ENCODE measurements at regions not wholly inside any gene's neighbourhood (a gene's known extent, or its start where the extent isn't known, plus 50 kb on each side); places are given as distances from the start of the nearest gene placed in this dataset.

DNA sequence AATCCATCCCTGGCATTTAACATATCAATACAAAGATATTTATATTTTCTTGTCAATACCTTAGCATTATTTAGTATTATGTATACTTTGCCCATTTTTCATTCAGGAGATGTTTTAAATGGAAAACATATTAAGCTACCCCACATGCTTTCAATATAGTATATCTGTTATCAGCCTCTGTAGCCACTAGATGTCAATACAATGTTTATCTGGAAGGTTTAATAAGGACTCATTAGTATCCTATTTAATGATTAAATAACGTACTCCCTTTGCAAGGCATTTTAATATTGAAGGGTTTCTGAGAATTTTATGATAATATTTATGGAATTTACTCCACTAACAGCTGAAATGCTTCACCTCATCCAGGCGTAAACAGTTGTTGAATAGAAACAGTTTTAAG lies 329.5 kb upstream of the ADGRL2 start:
- in situ Hi-C loops (cut with HindIII; ENCODE audit: extremely low pct_ligation_motif_present, low pct_unique_long_range_greater_than_20kb) = no loop called here
- no peak for DNase-seq (ENCODE audit: low spot score)
- WGBS (ENCODE audit: low lambda C conversion rate) = 1% methylated on average over 2 of the region's 2 CpGs
- peaks cover 27% of the 10 kb centered on the region; the same call in 1 of the 2 replicates for H3K9me3 ChIP-seq (ENCODE audit: low read length)
- POLR2A ChIA-PET = no interaction called here
- H3K4me3 ChIP-seq (replicated peaks in 1 of 3; ENCODE audit: insufficient read depth in 1 of 3, low read depth in 2 of 3, low read length in 3 of 3) = no peak overlapping the region
- no peak overlapping the region for H3K4me2 ChIP-seq (ENCODE audit: low read depth, low read length)
- H4K20me1 ChIP-seq (ENCODE audit: insufficient read depth, low read length) = no peaks in the 10 kb centered on the region
- no peak overlapping the region for H2AFZ ChIP-seq (ENCODE audit: low read length)
- no peaks in the 10 kb centered on the region for H3K4me1 ChIP-seq (ENCODE audit: insufficient read depth, low read length)
- CTCF ChIA-PET (ENCODE audit: low intra/inter-chr PET ratio, low total read pairs) = no interaction called here
- H3K36me3 ChIP-seq (replicated peaks in 1 of 2; ENCODE audit: control insufficient read depth in 1 of 2, insufficient read depth in 2 of 2, low read length in 2 of 2) = no peaks in the 10 kb centered on the region
- no peaks in the 10 kb centered on the region; a peak in 1 of 5 replicates for H3K27me3 ChIP-seq (ENCODE audit: control insufficient read depth in 1 of 2, insufficient read depth in 2 of 2, low read length in 2 of 2)
- H3K27ac ChIP-seq (ENCODE audit: extremely low read length, insufficient read depth, low read length) = no peak overlapping the region
- TF ChIP-seq ZNF576 (CRISPR knock-in tag; IDR thresholded peaks at IDR 0.05) (no peak), NFE2L1 (CRISPR knock-in tag; IDR thresholded peaks at IDR 0.05; ENCODE audit: borderline replicate concordance) (no peak), RARG (CRISPR knock-in tag; IDR thresholded peaks at IDR 0.05; ENCODE audit: low read depth) (no peak), ZNF615 (CRISPR knock-in tag; IDR thresholded peaks at IDR 0.05; ENCODE audit: borderline replicate concordance) (no peak), ZNF672 (CRISPR knock-in tag; IDR thresholded peaks at IDR 0.05) (no peak), ZNF292 (CRISPR knock-in tag; IDR thresholded peaks at IDR 0.05; ENCODE audit: borderline replicate concordance, low read depth) (no peak), RNF219 (CRISPR knock-in tag; IDR thresholded peaks at IDR 0.05) (no peak), SAFB2 (CRISPR knock-in tag; IDR thresholded peaks at IDR 0.05; ENCODE audit: borderline replicate concordance, low read depth) (no peak), UBTF (CRISPR knock-in tag; IDR thresholded peaks at IDR 0.05) (no peak), KLF12 (CRISPR knock-in tag; IDR thresholded peaks at IDR 0.05; ENCODE audit: borderline replicate concordance) (no peak), NBN (conservative IDR thresholded peaks at IDR 0.05) (no peak), SRSF1 (optimal IDR thresholded peaks at IDR 0.05; ENCODE audit: low read depth, low read length) (no peak), ZNF251 (CRISPR knock-in tag; IDR thresholded peaks at IDR 0.05) (no peak), ZNF18 (CRISPR knock-in tag; IDR thresholded peaks at IDR 0.05; ENCODE audit: insufficient replicate concordance) (no peak), TBX3 (IDR thresholded peaks at IDR 0.05; ENCODE audit: borderline replicate concordance) (no peak), ARID2 (CRISPR knock-in tag; IDR thresholded peaks at IDR 0.05; ENCODE audit: borderline replicate concordance) (no peak), TFDP1 (CRISPR knock-in tag; IDR thresholded peaks at IDR 0.05; ENCODE audit: borderline replicate concordance) (no peak), FOXA1 (IDR thresholded peaks at IDR 0.05) (no peak), FOXA1 (CRISPR knock-in tag; IDR thresholded peaks at IDR 0.05) (no peak)
- no peak for ATAC-seq
- FAIRE-seq = no peak
- no peaks in the 10 kb centered on the region for H3K79me2 ChIP-seq (ENCODE audit: insufficient read depth, low read length)
- intact Hi-C loops (cut with micrococcal nuclease; ENCODE audit: unreplicated experiment) = no loop called here
- no peak overlapping the region for H3K9ac ChIP-seq (ENCODE audit: insufficient read depth, low read depth, low read length)
- no TSS peak for BruUV-seq (replicated peaks)

Measured in HepG2 (cell line).